HL-60/S4 treated with retinoic acid at 250 ng/mL for 4 days and 3 days (cell line): ENCODE measurements at regions not wholly inside any gene's neighbourhood (a gene's known extent, or its start where the extent isn't known, plus 50 kb on each side); places are given as distances from the start of the nearest gene placed in this dataset.

Experiments used
- in situ Hi-C: fragments of 300-500 bp; cut with MboI; formaldehyde crosslinking; loops from 2 replicates; pipeline ENCODE4 v1.7.0; 2022; ENCODE audit warnings: low sequenced_read_pairs

- in situ Hi-C loops = no loop called here
Observed at GRCh38 chr10:20966426-20966825, 69.3 kb upstream of the NEBL start.

GRCh38 chr10:20963721-20964595 is 66.8 kb upstream of the NEBL start:
- in situ Hi-C loops = no loop called here

GRCh38 chr10:20963056-20963455 is 65.9 kb upstream of the NEBL start:
- in situ Hi-C loops = no loop called here

GRCh38 chr10:20962165-20962564 is 65.1 kb upstream of the NEBL start:
- in situ Hi-C loops = no loop called here

- in situ Hi-C loops = no loop called here
Observed at GRCh38 chr10:20959242-20959641, 62.1 kb upstream of the NEBL start.

- in situ Hi-C loops = no loop called here
Observed at GRCh38 chr10:20958764-20959163, 61.7 kb upstream of the NEBL start.

GRCh38 chr10:20958225-20958624 is 61.1 kb upstream of the NEBL start:
- in situ Hi-C loops = no loop called here

- in situ Hi-C loops = no loop called here
Observed at GRCh38 chr10:20957744-20958143, 60.6 kb upstream of the NEBL start.

- in situ Hi-C loops = no loop called here
Observed at GRCh38 chr10:20956843-20957242, 59.7 kb upstream of the NEBL start.

- in situ Hi-C loops = no loop called here
Observed at GRCh38 chr10:20955355-20955893, 58.3 kb upstream of the NEBL start.

GRCh38 chr10:20954519-20954918 is 57.4 kb upstream of the NEBL start:
- in situ Hi-C loops = no loop called here

GRCh38 chr10:20953120-20953519 is 56.0 kb upstream of the NEBL start:
- in situ Hi-C loops = no loop called here

GRCh38 chr10:20949967-20950366 is 52.9 kb upstream of the NEBL start:
- in situ Hi-C loops = no loop called here

- in situ Hi-C loops = no loop called here
Observed at GRCh38 chr10:20948686-20949327, 51.7 kb upstream of the NEBL start.
